GM18867 (cell line): ENCODE measurements at regions not wholly inside any gene's neighbourhood (a gene's known extent, or its start where the extent isn't known, plus 50 kb on each side); places are given as distances from the start of the nearest gene placed in this dataset.
"Not testable (repeated sequence)": the region's sequence is repeated elsewhere in the genome, so short reads cannot be mapped to it uniquely, and the experiment has no call there.

Source experiments
- ATAC-seq: cut with Tn5 transposase; IDR thresholded peaks from one replicate; pipeline ENCODE4 v1.9.1; 2021; ENCODE audit warnings: mild to moderate bottlenecking, moderate library complexity; ENCODE audit not compliant: unreplicated experiment

DNA sequence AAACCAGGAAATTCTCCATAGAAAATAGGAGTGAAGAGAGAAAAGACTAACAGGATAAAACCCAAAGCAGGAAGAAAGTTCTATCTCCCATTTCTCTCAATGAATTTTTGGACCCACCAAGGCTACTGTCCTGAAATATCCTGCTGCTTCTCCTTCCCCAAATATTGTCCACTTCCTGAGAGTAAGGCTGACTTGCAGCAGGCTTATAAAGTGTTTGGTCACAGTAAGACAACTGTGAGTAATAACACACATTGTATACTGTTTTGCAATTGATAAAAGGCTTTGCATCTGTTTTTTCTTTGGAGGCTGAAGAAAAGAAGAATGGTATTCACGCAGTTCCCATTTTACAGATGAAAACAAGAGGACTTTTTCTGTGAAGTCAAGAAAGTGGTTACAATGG is 52.8 kb downstream of the FOXD4L6 start:
- not testable (repeated sequence) for ATAC-seq

DNA sequence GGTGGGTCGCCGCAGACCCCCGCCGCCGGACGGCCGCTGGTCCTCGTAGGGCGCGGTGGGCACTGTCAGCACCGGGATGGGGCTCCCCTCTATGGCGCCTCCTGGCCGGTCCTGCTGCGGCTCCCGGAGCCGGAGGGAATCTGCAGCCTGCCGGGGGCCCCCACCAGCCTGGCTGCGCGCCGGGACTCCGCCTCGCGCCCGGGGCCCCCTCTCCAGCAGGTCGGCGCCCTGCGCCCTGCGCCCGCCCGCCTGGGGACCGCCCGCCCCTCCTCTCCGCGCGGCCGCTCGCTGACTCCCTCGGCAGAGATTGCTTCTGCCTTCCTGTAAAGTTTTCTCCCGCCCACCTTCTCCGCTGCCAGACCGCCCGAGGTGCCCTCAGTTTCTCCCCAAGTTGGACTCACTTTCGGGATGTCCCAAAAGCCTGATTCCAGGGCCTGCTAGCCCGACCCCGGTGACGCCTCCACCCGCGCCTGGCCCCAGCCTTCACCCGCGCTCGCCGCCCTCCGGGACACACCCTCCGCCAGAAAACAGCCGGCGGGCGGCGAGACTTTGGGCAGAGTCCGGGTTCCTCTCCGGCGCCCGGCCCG is 54.0 kb downstream of the FOXD4L6 start:
- ATAC-seq: peak; percentile 77

DNA sequence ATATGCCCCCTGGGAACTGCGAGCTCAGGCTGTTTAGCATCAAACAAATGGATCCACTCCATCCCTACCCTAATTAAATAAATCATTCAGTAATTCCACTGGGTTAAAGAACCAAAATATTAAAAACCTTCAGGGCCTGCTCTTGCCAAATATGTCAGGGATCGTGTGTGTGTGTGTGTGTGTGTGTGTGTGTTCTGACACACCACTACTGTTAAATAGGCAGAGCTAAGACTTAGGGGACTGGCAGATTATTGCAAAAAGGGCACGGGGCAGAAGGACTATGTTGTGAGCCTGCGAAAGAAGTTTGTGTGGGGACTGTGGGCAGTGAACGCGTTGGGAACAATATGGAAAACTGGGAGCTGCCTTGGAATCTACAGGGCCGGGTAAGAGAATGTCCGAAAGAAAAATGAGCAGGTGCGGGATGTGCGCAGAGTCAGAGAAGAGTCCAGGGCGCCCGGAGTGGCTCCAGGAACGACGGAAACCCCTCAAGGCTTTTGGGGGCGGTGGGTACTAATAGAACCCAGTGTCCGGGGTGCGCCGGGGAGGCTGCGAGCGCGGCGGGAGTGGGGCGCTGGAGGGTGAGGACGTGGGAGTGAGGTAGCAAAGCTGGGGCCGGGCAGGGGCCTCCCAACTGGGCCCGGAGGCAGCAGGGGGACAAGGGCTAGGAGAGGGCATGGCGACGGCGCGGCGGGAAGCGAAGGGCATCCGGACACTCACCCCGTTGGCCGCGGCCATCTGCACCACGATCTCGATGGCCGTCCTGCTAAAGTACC is 54.8 kb downstream of the FOXD4L6 start:
- ATAC-seq: not testable (repeated sequence)

DNA sequence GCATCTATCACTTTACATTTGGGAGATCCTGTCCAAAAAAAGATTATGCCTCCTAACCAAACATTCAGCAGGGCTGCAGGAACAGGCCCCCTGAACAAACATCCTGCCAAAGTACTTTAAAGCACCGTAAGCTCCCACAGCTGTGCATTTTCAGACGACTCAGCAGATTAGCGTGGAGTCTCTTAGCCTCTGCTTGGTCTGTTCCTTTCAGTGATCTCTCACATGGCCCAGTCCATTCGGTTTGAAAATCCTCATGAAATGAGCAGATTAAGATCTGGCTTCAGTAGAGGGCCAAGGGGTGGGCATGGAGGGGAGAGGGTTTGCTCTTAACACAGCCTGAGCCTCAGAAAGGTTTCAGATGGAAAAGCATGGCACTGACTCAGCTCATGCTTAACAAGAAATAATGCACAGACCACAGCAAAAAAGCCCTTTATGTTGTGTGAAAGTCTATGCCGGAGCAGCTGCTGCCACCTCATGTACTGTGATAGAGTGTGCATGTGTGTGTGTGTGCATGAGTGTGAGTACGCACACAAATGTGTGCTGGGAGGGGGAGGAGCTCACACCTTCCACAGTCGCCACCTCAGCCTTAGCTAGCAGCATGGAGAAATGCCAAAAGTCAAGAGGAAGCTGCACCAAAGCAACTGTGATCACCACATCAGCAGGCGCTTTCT is 64.2 kb downstream of the FOXD4L6 start:
- peak; percentile 79 for ATAC-seq

DNA sequence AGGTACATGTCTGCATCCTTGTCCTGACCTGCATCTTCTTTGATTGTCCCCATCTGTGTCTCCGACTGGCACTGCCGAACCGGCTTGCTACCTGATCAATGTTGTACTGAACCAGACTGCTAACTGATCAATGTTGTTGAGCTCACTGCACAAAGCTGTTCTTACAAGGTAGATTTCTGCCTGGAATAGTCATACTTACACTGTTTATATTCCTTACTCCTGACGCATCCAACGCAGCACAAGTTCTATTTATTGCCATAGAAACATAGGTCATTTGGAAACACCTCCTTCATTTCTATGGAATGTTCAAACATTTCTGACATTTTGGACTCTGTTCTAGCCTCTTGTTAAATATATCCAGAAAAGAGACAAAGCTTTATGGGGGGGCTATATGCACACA is 65.2 kb downstream of the FOXD4L6 start:
- not testable (repeated sequence) for ATAC-seq

DNA sequence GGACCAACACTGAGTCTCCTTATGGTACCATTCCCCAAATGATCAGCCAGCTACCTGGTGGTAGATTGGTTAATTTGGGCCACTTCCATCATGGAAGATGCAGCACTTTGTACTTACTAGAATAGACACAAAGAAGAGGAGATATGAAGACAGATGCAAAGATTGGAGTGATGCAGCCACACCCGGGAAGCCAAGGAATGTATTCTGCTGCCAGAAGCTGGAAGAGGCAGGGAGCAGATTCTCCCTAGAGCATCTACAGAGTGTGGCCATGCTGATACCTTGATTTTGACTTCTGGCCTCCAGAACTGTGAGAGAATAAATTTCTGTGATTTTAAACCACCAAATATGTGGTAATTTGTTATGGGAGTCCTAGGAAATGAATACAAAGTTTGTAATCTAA is 68.9 kb downstream of the FOXD4L6 start:
- ATAC-seq: not testable (repeated sequence)

DNA sequence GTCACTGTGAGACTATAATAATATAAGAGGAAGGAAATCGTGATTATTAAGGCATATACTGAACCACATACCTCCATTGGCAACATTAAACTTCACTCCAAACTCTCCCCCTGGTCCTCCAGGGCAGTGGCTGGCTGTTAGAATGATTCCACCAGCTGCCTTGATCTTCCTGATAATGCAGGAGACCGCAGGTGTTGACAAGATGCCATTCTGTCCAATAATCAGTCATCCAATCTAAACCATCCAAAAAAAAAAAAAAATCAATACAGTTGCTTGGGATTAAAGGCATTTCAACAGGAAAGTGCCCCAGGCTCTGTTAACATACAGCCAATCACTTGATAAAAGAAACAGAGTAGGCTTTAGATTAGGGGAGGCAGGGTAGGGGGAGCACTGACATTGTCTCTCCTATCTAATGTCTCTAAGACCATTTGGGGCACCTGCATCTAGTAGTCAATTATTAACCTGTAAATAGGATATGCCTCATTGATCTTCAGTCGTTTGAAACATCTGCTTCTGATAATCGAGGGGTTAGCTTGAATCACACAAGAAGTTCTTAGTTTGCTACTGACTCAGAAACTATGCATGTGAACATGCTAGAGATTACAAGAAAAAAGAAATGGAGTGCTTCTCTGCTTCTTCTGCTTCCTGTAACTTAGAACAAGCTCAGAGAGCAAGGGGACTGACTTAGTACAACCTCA is 74.7 kb downstream of the FOXD4L6 start:
- peak; percentile 84 for ATAC-seq

DNA sequence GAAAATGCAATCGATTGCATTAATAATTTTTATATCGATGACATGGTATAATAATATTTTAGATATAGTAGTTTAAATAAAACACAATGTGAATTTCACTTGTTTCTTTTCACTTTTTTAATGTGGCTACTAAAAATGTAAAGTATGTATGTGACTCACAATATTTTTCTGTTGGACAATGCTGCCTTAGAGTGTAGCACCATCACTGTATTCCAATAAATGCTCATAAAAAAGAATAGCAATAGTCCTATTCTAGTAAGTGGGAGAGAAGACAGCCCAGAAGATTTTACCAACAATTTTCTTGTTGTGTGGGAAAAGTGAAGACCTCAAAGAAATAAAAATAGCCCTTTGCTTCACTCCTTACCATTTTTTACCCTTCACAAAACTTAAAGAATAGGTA is 79.8 kb downstream of the FOXD4L6 start:
- ATAC-seq: not testable (repeated sequence)

DNA sequence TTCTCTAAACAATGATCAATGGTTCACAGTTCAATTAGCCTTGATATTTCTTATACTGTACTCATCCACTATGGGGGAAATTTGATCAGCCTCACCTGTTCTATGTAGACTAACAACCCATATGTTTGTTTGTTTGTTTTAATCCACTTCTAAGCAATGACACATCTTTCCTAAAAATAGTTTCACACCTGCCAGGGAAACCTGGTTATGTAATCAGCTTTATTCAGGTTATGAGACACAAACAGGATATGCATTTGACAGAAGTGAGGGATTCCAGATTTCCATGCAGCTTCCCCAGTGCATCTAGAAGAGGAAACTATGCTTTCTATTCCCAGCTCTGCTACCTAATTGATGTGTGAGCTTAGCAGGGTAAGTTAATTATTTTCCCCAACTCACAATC is 80.7 kb downstream of the FOXD4L6 start:
- ATAC-seq: not testable (repeated sequence)

DNA sequence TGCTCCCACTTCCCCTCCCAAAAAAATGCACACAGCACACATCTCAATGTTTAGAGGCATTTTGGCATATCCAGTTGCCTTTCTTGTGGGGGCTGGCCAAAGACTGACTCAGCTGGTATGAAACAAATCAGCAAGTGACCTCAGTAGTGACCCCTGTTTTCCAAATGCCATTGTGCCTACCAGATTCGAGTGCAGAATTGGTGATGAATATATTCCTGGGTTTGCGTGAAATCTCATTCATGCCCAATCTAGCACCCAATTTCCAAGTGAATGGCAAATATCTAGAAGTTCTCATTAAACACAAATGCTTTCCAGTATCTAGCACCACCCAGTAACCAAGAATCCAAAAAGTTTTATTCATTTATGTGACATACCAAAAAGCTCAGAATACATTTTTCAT is 83.6 kb downstream of the FOXD4L6 start:
- not testable (repeated sequence) for ATAC-seq

DNA sequence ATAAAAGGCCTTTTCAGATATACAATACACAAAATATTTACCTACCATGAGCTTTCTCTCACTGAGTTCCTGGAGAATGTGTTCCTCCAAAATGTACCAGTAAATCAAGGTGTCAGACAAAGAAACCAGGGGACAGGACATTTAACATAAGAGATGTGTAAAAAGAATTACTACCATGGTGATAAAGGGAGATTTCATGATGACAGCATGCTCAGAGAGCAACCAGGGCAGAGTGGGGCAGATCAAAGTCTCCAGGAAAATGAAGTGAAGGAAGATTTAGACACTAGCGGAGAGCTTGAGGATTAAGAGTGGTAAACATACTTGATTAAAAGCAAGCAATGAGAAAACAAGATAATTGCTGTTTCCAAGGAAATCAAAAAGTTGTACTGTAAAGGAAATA is 85.0 kb downstream of the FOXD4L6 start:
- not testable (repeated sequence) for ATAC-seq

DNA sequence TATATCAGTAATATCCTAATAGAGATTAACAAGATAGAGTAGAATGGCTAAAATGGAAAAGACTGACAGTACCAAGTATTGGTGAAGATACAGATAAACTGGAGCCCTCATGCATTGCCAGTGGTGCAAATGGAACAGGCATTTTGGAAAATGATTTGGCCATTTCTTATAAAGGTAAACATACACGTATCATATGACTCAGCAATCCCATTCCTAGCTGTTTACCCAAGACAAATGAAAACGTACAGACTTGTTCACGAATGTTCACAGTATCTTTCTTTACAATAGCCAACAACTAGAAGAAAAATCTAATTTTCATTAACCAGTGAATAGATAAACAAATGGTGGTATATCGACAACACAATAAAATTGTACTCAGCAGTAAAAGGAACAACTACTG is 86.4 kb downstream of the FOXD4L6 start:
- not testable (repeated sequence) for ATAC-seq

DNA sequence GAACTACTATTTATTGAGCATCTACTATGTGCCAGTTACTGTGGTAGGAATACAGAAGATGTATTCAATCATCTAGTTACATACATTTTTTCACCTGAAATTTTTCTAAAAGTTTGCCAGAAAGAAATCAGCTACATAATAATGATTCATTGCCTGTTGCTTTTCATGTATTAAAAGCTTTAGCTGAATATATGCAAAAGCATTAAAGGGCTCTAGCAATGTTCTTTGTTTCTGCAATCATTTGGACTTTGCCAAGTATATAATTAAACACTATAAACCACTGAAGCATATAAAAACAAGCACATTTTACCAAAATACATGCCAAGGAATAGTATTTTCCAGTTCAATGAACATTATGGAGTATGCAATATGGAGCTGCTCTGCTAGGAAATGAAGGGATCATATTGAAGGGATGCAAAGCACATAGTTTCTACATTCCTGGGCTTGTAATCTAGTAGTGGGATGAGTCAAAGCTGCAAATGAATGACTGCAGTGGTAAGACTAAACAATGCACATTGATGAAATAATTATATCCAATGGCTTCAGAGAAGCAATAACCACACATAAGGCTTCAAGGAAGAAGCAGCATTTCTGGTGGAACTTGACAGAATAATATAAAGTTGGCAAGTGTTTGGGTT is 87.7 kb downstream of the FOXD4L6 start:
- not testable (repeated sequence) for ATAC-seq

DNA sequence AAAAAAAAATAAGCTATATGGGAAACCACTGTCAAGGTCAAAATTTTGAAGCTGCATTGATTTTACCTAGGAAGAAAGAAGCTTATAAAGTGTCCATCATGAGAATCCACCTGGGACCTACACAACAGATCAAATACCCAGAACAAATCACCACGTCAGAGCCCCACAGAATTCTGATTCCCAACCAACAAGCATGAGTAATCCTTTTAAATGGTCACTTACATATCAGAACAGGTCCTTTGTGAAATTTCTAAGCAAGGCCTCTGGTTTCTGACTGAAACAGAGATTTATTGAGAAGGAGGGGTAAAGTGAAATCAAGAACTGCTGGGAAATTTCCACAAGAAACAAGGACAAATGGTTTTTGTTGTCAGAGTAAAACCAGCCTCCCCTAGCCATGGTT is 93.2 kb downstream of the FOXD4L6 start:
- ATAC-seq: not testable (repeated sequence)

DNA sequence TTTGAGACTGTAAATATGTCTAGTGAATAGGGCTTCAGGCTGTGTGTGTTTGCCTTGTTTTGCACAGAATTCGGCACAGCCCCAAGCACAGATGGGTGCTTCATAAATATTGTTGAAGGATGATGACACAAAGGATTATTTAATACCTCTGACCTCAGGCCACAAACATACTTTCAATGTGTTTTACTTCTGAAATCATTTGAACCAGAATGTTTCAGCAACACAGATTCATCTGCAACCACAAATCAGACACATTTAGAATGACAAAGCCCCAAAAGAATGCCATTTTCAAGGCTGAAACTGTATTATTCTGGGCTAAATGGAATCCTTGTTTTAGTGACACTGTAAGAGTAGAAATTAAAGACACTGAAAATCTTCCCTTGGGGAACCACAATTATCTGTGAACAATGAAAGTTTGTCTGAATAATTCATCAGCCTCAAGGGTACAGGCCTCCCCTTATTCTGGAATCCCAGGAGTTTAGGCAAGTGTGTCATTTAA is 93.7 kb downstream of the FOXD4L6 start:
- ATAC-seq: not testable (repeated sequence)

DNA sequence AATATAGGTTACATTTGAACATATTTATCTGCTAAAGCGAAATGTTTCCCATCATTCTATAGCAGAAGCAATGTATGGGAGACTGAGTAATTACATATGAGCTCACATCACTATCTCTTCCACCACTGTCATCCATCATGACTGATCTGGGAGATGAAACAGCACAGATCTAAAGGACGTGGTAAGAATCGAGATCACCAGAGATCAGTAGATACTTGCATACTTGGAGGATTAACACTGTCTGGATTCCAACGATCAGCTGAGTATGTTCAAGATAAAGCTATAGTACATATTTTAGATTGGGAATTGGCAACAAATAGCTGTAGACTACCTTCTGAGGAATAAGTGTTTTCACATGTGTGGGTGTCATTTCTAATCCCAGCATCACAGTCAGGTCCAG is 94.6 kb downstream of the FOXD4L6 start:
- not testable (repeated sequence) for ATAC-seq

DNA sequence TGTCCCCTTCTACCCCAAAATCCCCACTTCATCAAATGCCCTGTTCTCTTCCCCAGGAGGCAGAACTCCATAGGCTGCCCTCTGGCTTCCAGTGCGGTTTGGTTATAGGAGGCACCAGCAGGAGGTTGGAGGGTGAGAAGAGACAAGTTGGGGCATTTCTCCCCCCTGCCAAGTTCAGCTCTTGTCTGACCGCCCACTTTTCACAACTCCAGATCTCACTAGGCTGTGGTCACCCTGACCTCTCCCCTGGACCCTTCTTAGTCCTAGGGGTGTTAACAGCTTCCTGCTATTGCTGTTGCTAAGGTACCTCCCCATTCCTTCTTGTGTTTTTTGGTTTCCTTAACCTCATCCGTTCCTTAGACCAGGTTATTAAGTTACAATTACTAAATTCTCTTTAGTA is 95.1 kb downstream of the FOXD4L6 start:
- ATAC-seq: not testable (repeated sequence)

DNA sequence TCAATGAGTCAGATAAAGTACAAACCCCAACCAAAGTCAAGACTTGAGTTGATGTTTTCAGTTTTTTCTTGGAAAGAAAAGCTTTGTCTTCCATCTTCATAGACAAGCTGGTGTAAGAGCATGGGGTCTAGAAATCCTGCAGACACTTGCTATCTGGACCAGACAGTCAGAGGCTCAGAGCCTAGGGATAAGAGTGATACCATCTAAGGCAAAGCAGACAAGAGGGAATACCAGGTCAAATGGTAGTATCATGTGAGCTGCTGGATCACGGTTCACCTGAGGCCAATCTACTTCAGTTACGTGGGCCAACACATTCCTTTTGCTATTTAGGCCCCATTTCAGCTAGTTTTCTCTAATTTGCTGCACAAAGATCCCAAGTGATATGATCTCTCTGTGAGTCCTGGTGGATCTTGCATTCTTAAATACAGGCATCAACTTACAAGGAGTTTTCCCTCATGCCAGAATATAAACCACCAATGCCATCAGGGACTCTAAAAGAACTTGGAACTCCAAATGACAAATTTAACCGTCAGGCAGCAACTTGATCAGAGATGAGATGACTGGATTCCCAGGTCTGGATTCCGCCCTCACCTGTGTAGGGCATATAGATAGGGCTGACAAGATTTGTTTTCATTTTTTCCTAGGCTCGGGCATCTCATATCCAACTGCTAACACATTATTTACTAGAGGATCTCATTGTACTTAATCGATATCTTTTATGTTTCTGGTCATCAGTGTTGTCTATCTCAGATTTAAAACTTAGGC is 101.4 kb downstream of the FOXD4L6 start:
- ATAC-seq: not testable (repeated sequence)

DNA sequence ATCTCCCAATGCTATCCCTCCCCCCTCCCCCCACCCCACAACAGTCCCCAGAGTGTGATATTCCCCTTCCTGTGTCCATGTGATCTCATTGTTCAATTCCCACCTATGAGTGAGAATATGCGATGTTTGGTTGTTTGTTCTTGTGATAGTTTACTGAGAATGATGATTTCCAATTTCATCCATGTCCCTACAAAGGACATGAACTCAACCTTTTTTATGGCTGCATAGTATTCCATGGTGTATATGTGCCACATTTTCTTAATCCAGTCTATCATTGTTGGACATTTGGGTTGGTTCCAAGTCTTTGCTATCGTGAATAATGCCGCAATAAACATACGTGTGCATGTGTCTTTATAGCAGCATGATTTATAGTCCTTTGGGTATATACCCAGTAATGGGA is 106.1 kb downstream of the FOXD4L6 start:
- not testable (repeated sequence) for ATAC-seq
